GM10266 (cell line): ENCODE measurements at regions not wholly inside any gene's neighbourhood (a gene's known extent, or its start where the extent isn't known, plus 50 kb on each side); places are given as distances from the start of the nearest gene placed in this dataset.

Experiments used
- DNase-seq: peaks from one replicate; pipeline ENCODE4 v3.0.0; 2012; ENCODE audit errors: extremely low spot score
- CTCF ChIP-seq: IDR thresholded peaks from 2 replicates; pipeline ENCODE4 v1.5.1; 2012; ENCODE audit warnings: mild to moderate bottlenecking, low read depth; ENCODE audit not compliant: control insufficient read depth, insufficient read depth; ENCODE audit errors: missing control alignments

GRCh38 chr16:8260140-8260539 lies 330.2 kb downstream of the TMEM114 start:
- TF ChIP-seq CTCF: no peak
- no peak for DNase-seq

GRCh38 chr16:8258523-8258922 lies 331.8 kb downstream of the TMEM114 start:
- no peak for TF ChIP-seq CTCF

GRCh38 chr16:8257561-8257960 lies 332.8 kb downstream of the TMEM114 start:
- TF ChIP-seq CTCF: no peak

More at GRCh38 chr16:8258523-8258922, 331.8 kb downstream of the TMEM114 start:
- no peak for DNase-seq

GRCh38 chr16:8254405-8254804 lies 335.9 kb downstream of the TMEM114 start:
- no peak for TF ChIP-seq CTCF

More at GRCh38 chr16:8257561-8257960, 332.8 kb downstream of the TMEM114 start:
- DNase-seq: no peak

GRCh38 chr16:8253718-8254117 lies 336.6 kb downstream of the TMEM114 start:
- no peak for DNase-seq
- TF ChIP-seq CTCF: no peak

More at GRCh38 chr16:8254405-8254804, 335.9 kb downstream of the TMEM114 start:
- no peak for DNase-seq

GRCh38 chr16:8251727-8252126 lies 338.6 kb downstream of the TMEM114 start:
- no peak for TF ChIP-seq CTCF

GRCh38 chr16:8251298-8251697 lies 339.0 kb downstream of the TMEM114 start:
- TF ChIP-seq CTCF: no peak
- DNase-seq: no peak

More at GRCh38 chr16:8251727-8252126, 338.6 kb downstream of the TMEM114 start:
- DNase-seq: no peak

GRCh38 chr16:8247993-8248392 lies 342.3 kb downstream of the TMEM114 start:
- DNase-seq: no peak
- no peak for TF ChIP-seq CTCF
